ENCODE measurements at regions not wholly inside any gene's neighbourhood (a gene's known extent, or its start where the extent isn't known, plus 50 kb on each side); places are given as distances from the start of the nearest gene placed in this dataset.
"Not testable (repeated sequence)": the region's sequence is repeated elsewhere in the genome, so short reads cannot be mapped to it uniquely, and the experiment has no call there.

DNA sequence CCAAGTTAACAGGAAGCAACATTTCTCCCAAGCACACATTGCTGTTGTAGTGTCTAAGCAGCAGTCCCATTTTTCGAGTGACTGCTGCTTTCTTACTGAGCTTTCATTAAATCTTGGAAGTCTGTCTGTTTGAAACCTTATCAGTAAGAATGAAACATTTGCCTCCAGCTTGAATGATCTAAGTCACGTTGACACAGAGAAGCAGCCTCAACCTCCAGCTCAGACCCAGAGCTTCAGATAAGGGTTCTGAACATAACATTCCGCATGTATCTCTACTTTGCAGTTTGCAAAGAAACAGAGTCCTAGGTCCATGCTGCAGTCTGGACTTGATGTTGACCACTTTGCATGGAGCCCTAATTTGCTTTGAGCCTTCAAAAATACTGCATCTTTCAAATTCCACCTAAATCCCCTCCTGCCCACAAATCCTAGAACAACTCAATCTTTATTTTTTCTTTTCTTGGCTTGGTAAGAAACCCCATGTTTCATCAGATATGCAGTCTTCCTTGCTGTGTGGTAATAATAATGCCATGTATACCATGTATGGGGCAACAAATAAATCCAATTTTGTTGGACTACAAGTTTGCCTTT lies 698.7 kb upstream of the IGFBP3 start:
- DNase-seq (ENCODE audit: low spot score) = no peak

DNA sequence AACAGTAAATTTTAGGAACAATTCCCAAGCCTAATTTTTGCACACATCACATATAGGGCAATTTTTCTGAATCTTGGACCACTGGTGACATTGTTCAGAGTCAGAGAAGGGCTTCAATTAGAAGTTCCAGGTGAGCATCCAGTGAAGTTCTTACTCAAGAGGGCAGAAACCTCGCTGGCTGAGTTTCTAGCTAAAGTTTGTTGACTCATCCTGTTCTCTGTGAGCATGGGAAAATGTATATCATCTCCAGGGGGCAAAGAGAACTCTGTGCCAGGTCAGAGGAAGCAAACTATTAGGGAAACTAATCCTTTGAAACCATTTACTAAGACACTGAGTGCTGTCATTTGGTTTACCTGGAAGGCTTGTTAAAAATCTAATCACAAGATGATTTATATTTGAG lies 695.6 kb upstream of the IGFBP3 start:
- DNase-seq (ENCODE audit: low spot score) = peak; percentile 13

DNA sequence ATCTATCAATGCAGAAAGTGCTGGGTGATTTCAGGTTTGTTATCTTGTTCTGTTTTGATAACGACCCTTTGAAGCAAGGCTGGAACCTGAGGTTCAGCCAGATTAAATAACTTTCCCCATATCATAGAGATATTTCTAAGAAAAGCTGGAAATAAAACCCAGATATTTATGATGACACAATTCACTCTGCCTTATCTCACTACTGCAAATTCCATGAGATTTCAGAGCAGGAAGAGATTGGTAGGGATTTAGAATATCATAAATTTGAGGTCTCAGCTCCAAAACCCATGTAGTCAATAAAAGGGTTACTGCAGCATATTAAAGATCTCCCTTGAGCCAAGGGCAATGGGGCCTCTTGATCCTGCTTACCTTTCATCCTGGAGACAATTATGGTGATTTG lies 692.5 kb upstream of the IGFBP3 start:
- no peak for DNase-seq (ENCODE audit: low spot score)

DNA sequence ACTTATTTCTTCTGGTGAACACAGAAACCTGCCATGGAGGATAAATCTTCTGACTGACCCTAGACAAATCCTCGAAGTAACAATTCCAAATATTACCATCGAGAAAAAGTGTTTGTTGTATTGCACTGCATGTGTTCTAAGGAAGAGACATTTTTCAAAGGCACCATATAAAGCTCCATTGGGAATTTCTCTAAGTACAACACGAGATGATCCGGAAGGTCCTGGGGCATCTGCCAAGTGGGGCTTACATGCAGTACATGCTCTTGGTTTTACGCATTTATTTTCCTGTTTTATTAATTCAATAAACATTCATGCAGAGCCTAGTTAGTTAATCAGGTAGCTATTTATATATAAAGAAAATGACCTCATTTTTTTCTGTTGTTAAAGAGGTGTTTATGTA lies 692.0 kb upstream of the IGFBP3 start:
- no peak for DNase-seq (ENCODE audit: low spot score)

DNA sequence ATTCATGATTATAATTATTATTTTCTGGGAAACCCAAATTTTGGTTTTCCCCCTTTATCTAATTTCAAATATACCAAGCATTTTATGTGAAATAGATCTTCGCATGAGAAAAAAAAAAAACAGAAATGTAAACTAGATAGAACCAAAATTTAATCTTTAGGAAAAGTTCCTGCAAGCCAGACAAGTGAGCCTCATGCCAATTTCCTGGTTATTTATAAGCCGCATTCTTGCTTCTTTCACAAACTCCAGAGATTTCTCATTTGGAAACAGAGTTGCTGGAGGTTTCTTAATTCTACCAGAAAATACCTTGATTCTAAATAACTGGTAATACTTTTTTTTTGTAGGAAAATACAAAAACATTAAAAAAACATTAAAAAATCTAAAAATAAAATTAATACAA lies 690.4 kb upstream of the IGFBP3 start:
- DNase-seq (ENCODE audit: low spot score) = no peak

- no peak for DNase-seq (ENCODE audit: low spot score)
Measured at GRCh38 chr7:46610746-46611145, 689.7 kb upstream of the IGFBP3 start.

DNA sequence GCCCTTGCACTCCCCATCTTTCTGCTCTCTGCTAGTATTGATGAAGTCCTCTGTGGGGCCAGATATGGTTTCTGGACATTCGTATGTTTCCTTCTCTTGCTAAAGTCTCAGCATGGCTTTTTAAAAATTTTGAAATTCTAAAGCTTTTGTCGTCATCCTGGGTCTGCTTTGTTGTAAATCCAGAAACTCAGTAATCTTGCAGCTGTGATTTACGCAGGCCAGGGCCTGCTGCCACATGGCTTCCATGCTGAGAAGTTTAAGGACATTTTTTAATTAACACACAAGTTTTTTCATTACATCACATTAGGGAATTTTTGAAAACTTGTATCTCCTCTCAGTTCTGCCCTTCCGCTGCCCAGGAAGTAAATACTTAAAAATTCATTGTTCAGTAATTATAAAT lies 686.1 kb upstream of the IGFBP3 start:
- DNase-seq (ENCODE audit: low spot score) = no peak

DNA sequence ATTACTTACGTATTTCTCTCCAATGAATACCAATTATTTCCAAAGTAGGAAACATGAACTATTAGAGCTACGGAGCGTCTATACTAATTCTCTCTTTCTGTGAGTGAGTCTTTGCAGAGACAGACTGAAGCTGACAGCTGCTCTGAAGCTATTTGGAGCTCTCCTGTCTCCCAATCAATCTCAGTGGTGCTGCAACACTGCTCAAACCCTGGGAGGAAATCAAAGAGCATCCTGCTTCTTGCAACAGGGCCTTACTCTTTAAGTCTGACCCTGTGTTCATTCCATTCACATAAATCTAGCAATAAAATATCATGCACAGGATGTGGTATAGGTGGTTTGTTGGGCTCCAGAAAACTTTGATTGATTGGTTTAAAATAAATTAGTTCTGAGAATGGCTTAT lies 685.7 kb upstream of the IGFBP3 start:
- no peak for DNase-seq (ENCODE audit: low spot score)

DNA sequence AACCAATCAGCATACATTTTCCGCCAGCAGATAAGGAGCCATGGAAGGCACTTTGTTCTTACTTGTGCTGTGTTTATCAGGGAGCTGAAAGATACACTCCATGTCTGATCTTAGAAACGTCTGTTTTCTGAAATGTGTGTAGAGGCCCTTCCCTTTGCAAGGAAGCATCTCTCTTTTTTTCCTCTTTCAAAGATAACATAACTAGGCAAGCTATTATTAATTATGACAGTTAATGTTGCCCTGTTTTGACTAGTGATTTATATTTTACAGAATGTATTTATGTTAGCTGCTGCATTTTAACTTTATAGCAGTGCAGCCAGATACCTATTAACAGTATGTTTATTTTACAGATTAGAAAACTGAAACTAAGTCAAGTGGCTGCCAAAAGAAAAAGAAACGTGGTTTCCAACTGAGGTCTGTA lies 683.2 kb upstream of the IGFBP3 start:
- no peak for DNase-seq (ENCODE audit: low spot score)

DNA sequence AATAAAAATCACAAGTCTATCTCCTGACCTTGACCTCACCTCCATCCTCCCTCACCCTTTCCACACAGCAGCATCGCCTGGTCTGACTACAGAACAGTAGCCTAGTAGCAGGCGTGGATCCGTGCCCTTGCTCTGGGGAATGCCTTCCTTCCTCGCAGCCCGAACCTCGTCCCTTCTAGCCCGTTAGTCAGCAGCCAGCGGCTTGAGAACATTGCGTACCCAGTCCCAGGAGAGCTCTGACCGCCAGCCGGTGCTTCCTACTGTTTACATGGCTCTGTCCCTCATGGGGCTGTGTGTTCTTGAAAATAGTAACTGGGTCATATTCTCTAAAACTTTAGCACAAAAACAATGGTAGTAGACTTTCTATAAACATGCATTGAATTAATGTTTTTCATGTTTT lies 682.7 kb upstream of the IGFBP3 start:
- DNase-seq (ENCODE audit: low spot score) = no peak

DNA sequence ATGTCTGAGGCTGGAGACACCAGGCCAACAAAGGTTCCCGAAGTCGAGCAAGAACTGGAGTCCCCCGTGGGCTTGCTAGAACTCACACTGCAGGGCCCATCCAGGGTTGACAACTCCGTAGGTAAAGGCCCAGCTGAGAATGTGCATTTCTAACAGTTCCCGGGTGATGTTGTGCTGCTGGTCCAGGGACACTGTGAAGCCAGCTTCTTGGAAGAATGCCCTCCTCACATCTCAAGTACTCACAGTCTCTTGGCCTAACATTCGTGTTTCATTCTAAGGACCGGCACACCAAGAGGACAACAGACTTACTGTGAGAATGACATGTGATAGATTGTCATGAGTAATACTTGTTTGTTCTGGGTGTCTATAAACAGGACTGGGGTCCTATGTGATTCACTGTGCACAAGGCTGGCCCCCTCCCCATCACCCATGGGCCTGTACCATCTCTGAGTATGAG lies 682.3 kb upstream of the IGFBP3 start:
- no peak for DNase-seq (ENCODE audit: low spot score)

DNA sequence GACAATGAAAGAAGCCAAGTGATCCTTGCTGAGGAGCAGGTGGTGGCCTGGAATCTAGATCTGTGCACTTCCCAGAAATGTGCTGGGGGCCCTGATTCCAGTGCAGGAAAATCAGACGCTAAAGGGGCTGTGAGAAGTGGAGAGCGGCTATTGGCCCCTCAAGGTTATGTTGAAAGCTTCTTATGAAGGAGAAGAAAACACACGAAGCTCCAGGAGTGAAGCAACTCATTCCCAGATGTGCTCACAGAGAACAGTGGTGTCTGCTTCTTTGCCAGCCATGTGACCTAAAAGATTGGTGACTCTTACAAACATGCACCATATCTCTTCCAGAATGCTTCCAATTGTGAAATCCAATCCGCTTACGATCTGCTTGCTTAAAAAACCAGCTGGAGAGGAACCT lies 679.3 kb upstream of the IGFBP3 start:
- no peak for DNase-seq (ENCODE audit: low spot score)

DNA sequence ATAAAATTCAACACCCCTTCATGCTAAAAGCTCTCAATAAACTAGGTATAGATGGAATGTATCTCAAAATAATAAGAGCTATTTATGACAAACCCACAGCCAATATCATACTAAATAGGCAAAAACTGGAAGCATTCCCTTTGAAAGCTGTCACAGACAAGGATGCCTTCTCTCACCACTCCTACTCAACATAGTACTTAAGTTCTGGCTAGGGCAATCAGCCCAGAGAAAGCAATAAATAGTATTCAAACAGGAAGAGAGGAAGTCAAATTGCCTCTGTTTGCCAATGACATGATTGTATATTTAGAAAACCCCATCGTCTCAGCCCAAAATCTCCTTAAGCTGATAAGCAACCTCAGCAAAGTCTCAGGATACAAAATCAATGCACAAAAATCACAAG lies 673.8 kb upstream of the IGFBP3 start:
- not testable (repeated sequence) for DNase-seq (ENCODE audit: low spot score)

DNA sequence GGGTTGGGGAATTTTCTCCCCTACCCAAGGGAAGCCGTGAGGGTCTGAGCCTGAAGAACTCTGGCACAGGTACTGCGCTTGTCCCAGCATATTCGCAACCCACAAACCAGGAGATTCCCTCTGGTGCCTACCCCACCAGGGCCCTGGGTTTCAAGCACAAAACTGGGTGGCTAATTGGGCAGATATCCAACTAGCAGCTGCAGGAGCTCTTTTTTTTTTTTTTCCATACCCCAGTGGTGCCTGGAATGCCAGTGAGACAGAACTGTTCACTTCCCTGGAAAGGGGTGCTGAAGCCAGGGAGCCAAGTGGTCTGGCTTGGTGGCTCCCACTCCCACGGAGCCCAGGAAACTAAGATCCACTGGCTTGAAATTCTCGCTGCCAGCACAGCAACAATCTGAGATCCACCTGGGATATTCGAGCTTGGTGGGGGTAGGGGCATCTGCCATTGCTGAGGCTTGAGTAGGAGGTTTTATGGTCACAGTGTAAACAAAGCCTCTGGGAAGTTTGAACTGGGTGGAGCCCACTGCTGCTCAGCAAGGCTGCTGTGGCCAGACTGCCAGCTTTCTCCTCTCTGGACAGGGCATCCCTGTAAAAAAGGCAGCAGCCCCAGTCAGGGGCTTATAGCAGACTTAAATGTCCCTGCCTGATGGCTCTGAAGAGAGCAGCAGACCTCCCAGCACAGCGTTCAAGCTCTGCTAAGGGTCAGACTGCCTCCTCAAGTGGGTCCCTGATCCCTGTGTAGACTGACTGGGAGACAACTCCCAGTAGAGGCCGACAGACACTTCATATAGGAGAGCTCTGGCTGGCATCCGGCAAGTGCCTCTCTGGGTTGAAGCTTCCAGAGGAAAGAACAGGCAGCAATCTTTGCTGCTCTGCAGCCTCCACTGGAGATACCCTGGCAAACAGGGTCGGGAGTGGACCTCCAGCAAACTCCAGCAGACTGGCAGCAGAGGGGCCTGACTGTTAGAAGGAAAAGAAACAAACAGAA lies 670.1 kb upstream of the IGFBP3 start:
- DNase-seq (ENCODE audit: low spot score) = peak; percentile 83

- DNase-seq (ENCODE audit: low spot score) = no peak
Measured at GRCh38 chr7:46589286-46589685, 668.2 kb upstream of the IGFBP3 start.

DNA sequence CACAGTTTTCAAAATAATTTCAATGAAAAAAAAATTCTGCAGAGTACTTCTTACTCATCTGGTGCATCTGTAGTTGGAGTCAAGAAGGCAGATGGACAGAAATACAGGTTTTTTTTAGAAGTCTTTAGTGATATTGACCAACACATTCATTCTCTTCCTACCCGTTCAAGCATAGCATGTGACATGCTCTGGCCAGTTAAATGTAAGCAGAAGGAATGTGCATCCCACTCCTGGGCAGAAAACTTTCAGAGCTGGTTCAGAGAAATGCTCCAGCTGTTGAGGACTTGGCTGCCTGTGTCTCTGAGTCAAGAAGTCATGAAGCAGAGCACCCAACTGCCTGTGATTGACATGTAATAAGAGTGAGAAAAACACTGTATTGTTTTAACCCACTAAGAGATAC lies 665.3 kb upstream of the IGFBP3 start:
- DNase-seq (ENCODE audit: low spot score) = no peak

- DNase-seq (ENCODE audit: low spot score) = peak; percentile 25
Measured at GRCh38 chr7:46583656-46584055, 662.6 kb upstream of the IGFBP3 start.

- no peak for DNase-seq (ENCODE audit: low spot score)
Measured at GRCh38 chr7:46581268-46581667, 660.2 kb upstream of the IGFBP3 start.

DNA sequence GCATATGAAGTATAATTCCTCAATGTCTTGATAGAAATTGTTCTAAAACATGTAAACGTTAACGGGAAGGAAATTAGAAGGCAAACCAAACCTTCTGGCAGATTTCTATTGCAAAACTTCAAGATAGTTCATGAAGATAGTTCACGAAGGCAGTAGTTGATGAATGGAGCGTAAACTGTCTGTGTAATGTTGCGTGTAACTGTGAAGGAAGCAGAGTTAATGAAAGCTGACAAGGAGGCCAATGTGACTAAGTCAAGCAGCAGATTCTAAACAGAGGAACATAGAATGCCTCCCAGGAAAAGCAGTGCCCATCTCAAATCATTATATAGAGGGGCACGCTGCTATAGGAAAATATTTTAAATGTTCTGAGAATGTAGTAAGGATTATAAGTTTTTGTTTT lies 659.7 kb upstream of the IGFBP3 start:
- no peak for DNase-seq (ENCODE audit: low spot score)

GRCh38 chr7:46577394-46577793 lies 656.3 kb upstream of the IGFBP3 start:
- no peak for DNase-seq (ENCODE audit: low spot score)

DNA sequence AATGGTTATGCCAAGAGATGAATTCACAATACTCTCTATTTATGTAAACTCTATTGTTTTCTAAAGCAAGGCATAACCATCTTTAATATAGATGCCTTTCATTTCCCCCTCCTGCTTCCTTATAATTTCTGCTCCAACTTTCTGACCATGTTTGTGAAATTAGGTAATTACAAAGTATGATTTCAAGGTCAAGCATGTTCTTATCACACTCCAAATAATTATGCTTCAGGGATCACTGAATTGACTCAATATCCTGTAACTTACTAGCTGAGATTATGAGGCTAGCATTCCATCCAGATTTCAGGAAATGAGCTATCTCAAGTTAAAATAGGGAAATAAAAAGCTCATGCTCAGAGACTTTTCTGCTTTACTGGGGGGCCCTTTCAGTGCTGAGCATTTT lies 655.9 kb upstream of the IGFBP3 start:
- no peak for DNase-seq (ENCODE audit: low spot score)

DNA sequence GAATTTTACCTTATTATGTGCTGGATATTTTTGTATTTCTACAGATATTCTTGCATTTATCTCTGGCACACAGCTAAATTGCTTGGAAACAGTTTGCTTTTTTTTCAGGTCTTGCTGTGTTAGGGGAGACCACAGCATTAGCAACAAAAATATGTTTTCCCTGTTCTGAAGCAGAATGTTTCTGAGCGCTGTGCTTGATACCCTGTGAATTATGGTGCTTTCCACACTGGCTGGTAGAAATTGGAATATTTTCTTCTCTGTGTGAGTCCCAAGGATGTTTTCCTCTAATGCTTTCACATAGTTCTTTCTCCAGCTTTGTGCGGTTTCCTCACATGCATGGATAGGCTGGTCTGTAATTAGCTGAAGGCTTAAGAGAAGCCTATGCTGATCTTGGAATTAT lies 651.6 kb upstream of the IGFBP3 start:
- DNase-seq (ENCODE audit: low spot score) = no peak

- no peak for DNase-seq (ENCODE audit: low spot score)
Measured at GRCh38 chr7:46571996-46572395, 650.9 kb upstream of the IGFBP3 start.

DNA sequence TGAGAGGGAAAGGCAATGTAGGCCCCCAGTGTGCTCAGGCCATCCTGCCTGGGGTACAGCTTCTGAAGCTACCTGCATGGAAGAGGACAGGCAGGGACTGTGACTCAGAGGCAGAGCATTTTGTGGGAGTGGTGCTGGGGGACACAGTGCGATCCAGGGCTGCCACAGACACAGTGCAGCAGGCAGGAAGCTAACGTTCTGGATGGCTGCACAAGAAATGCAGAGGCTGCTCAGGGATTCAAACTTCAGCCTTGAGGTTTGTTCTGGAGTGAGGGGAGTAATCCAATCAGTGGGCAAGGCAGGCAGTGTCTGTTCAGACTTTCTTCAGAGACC lies 648.0 kb upstream of the IGFBP3 start:
- DNase-seq (ENCODE audit: low spot score) = peak; percentile 91
